CD4-positive, alpha-beta memory T cell (primary cell): ENCODE measurements at regions not wholly inside any gene's neighbourhood (a gene's known extent, or its start where the extent isn't known, plus 50 kb on each side); places are given as distances from the start of the nearest gene placed in this dataset.
"Not testable (repeated sequence)": the region's sequence is repeated elsewhere in the genome, so short reads cannot be mapped to it uniquely, and the experiment has no call there.

Experiments used
- CTCF ChIA-PET: fragments of 350-600 bp; sonication (Branson Sonifier 250); formaldehyde crosslinking; loops from one replicate; lab custom pipeline; 2021; ENCODE audit warnings: inconsistent platforms; ENCODE audit not compliant: partially characterized antibody; lab: Charles Lee
- POLR2A ChIA-PET: fragments of 350-600 bp; sonication (Branson Sonifier 250); formaldehyde crosslinking; loops from one replicate; lab custom pipeline; 2021; ENCODE audit not compliant: partially characterized antibody; lab: Charles Lee
- DNase-seq, 5 donors: peaks; one replicate each; pipeline versions ENCODE4 v3.0.0 to v3.0.0-alpha.2; 2020 to 2022; ENCODE audit warnings: mixed read lengths in 1 of 5
- H3K27ac ChIP-seq: one replicate; pipeline ENCODE4 v1.7.0; 2013; ENCODE audit warnings: low read depth, low read length
- H3K27me3 ChIP-seq: 2 replicates; pipeline ENCODE4 v1.7.0; 2013; ENCODE audit warnings: mild to moderate bottlenecking, low read length, moderate library complexity; ENCODE audit not compliant: insufficient read depth
- H3K36me3 ChIP-seq: 2 replicates; pipeline ENCODE4 v1.7.0; 2013; ENCODE audit warnings: mild to moderate bottlenecking, low read length, moderate library complexity; ENCODE audit not compliant: insufficient read depth
- H3K4me1 ChIP-seq: 2 replicates; pipeline ENCODE4 v1.7.0; 2013; ENCODE audit warnings: mild to moderate bottlenecking, low read length, moderate library complexity; ENCODE audit not compliant: insufficient read depth
- H3K4me3 ChIP-seq, 2 donors: one replicate each; pipeline ENCODE4 v1.7.0; 2013; ENCODE audit warnings: low read length in 2 of 2, mild to moderate bottlenecking in 1 of 2
- H3K9me3 ChIP-seq, 2 donors: one replicate each; pipeline ENCODE4 v1.7.0; 2013; ENCODE audit warnings: low read length in 2 of 2, control low read depth in 1 of 2; ENCODE audit not compliant: control insufficient read depth in 1 of 2
- H3K27ac Mint-ChIP-seq, 7 donors: one replicate each; pipeline ENCODE4 v1.8.0; 2020 to 2021; ENCODE audit warnings: mixed read lengths in 7 of 7, mild to moderate bottlenecking in 6 of 7, inconsistent platforms in 3 of 7, moderate library complexity in 3 of 7
- H3K27me3 Mint-ChIP-seq, 2 donors: one replicate each; pipeline ENCODE4 v1.8.0; 2020 to 2021; ENCODE audit warnings: mixed read lengths in 2 of 2
- H3K36me3 Mint-ChIP-seq, 2 donors: one replicate each; pipeline ENCODE4 v1.8.0; 2020 to 2021; ENCODE audit warnings: mixed read lengths in 2 of 2, inconsistent platforms in 1 of 2, mild to moderate bottlenecking in 1 of 2
- H3K4me1 Mint-ChIP-seq, 4 donors: one replicate each; pipeline ENCODE4 v1.8.0; 2020 to 2021; ENCODE audit warnings: mixed read lengths in 4 of 4, mild to moderate bottlenecking in 1 of 4
- H3K4me3 Mint-ChIP-seq, 8 donors: one replicate each; pipeline ENCODE4 v1.8.0; 2020 to 2021; ENCODE audit warnings: mixed read lengths in 8 of 8, mild to moderate bottlenecking in 7 of 8, moderate library complexity in 6 of 8, inconsistent platforms in 3 of 8
- H3K9me3 Mint-ChIP-seq, 8 donors: one replicate each; pipeline ENCODE4 v1.8.0; 2020 to 2021; ENCODE audit warnings: mixed read lengths in 8 of 8, mild to moderate bottlenecking in 5 of 8, inconsistent platforms in 3 of 8, moderate library complexity in 1 of 8
- intact Hi-C: fragments of 100-400 bp; cut with micrococcal nuclease; formaldehyde crosslinking; loops from one replicate; pipeline ENCODE4 v1.15.1; 2023

GRCh38 chr4:3595627-3596291 is 63.5 kb upstream of the LRPAP1 start:
- H3K27me3 Mint-ChIP-seq = peaks cover 10 to 16% of the 10 kb centered on the region in 2 donors
- H3K27ac Mint-ChIP-seq, H3K4me3 Mint-ChIP-seq, H3K9me3 Mint-ChIP-seq, H3K4me1 ChIP-seq, POLR2A ChIA-PET, H3K27ac ChIP-seq, CTCF ChIA-PET, intact Hi-C loops, DNase-seq, H3K27me3 ChIP-seq, H3K36me3 ChIP-seq, H3K9me3 ChIP-seq, H3K4me3 ChIP-seq, H3K36me3 Mint-ChIP-seq, H3K4me1 Mint-ChIP-seq: not testable (repeated sequence)

- DNase-seq, H3K4me3 ChIP-seq, intact Hi-C loops, H3K36me3 Mint-ChIP-seq, H3K27me3 ChIP-seq, H3K4me3 Mint-ChIP-seq, CTCF ChIA-PET, H3K9me3 Mint-ChIP-seq, H3K27ac Mint-ChIP-seq, H3K27ac ChIP-seq, POLR2A ChIA-PET, H3K9me3 ChIP-seq, H3K4me1 ChIP-seq, H3K36me3 ChIP-seq, H3K4me1 Mint-ChIP-seq: not testable (repeated sequence)
- H3K27me3 Mint-ChIP-seq = peaks cover 10 to 16% of the 10 kb centered on the region in 2 donors
These were observed 62.5 kb upstream of the LRPAP1 start for GRCh38 chr4:3594751-3595150.

GRCh38 chr4:3589946-3590924 is 58.0 kb upstream of the LRPAP1 start:
- H3K27me3 Mint-ChIP-seq = peaks cover 5 to 11% of the 10 kb centered on the region in 2 donors
- H3K36me3 Mint-ChIP-seq, H3K4me3 ChIP-seq, H3K27me3 ChIP-seq, H3K9me3 Mint-ChIP-seq, H3K36me3 ChIP-seq, POLR2A ChIA-PET, H3K4me3 Mint-ChIP-seq, CTCF ChIA-PET, DNase-seq, H3K27ac ChIP-seq, intact Hi-C loops, H3K27ac Mint-ChIP-seq, H3K4me1 ChIP-seq, H3K9me3 ChIP-seq, H3K4me1 Mint-ChIP-seq: not testable (repeated sequence)

- H3K9me3 ChIP-seq, CTCF ChIA-PET, intact Hi-C loops, H3K4me1 ChIP-seq, H3K27me3 Mint-ChIP-seq, H3K4me3 Mint-ChIP-seq, DNase-seq, H3K27me3 ChIP-seq, H3K9me3 Mint-ChIP-seq, H3K27ac ChIP-seq, H3K36me3 ChIP-seq, H3K4me1 Mint-ChIP-seq, H3K4me3 ChIP-seq, POLR2A ChIA-PET, H3K27ac Mint-ChIP-seq, H3K36me3 Mint-ChIP-seq: not testable (repeated sequence)
These were observed 57.2 kb upstream of the LRPAP1 start for GRCh38 chr4:3589379-3589778.

- DNase-seq, H3K27me3 Mint-ChIP-seq, H3K4me1 ChIP-seq, H3K9me3 ChIP-seq, H3K4me3 ChIP-seq, H3K27ac ChIP-seq, H3K36me3 ChIP-seq, H3K36me3 Mint-ChIP-seq, H3K4me3 Mint-ChIP-seq, H3K27me3 ChIP-seq, intact Hi-C loops, CTCF ChIA-PET, H3K27ac Mint-ChIP-seq, H3K4me1 Mint-ChIP-seq, H3K9me3 Mint-ChIP-seq, POLR2A ChIA-PET: not testable (repeated sequence)
These were observed 56.4 kb upstream of the LRPAP1 start for GRCh38 chr4:3588517-3589194.

GRCh38 chr4:3586596-3586995 is 54.4 kb upstream of the LRPAP1 start:
- H3K9me3 Mint-ChIP-seq, POLR2A ChIA-PET, H3K9me3 ChIP-seq, DNase-seq, H3K4me1 Mint-ChIP-seq, CTCF ChIA-PET, H3K4me3 Mint-ChIP-seq, H3K27me3 Mint-ChIP-seq, H3K36me3 ChIP-seq, H3K4me3 ChIP-seq, H3K27ac Mint-ChIP-seq, intact Hi-C loops, H3K27ac ChIP-seq, H3K36me3 Mint-ChIP-seq, H3K27me3 ChIP-seq, H3K4me1 ChIP-seq: not testable (repeated sequence)

- H3K4me1 ChIP-seq, H3K4me3 ChIP-seq, H3K9me3 Mint-ChIP-seq, H3K9me3 ChIP-seq, CTCF ChIA-PET, H3K36me3 Mint-ChIP-seq, H3K36me3 ChIP-seq, H3K4me1 Mint-ChIP-seq, H3K27me3 ChIP-seq, intact Hi-C loops, H3K27ac ChIP-seq, H3K27me3 Mint-ChIP-seq, DNase-seq, POLR2A ChIA-PET: not testable (repeated sequence)
- Mint-ChIP-seq H3K4me3 (peak overlapping the region in 1 of 8 donors; percentile 8), H3K27ac (peak overlapping the region in 1 of 7 donors; percentile 71)
These were observed 53.3 kb upstream of the LRPAP1 start for GRCh38 chr4:3585567-3585966.
